ENCODE measurements at regions not wholly inside any gene's neighbourhood (a gene's known extent, or its start where the extent isn't known, plus 50 kb on each side); places are given as distances from the start of the nearest gene placed in this dataset.
"Not testable (repeated sequence)": the region's sequence is repeated elsewhere in the genome, so short reads cannot be mapped to it uniquely, and the experiment has no call there.

DNA sequence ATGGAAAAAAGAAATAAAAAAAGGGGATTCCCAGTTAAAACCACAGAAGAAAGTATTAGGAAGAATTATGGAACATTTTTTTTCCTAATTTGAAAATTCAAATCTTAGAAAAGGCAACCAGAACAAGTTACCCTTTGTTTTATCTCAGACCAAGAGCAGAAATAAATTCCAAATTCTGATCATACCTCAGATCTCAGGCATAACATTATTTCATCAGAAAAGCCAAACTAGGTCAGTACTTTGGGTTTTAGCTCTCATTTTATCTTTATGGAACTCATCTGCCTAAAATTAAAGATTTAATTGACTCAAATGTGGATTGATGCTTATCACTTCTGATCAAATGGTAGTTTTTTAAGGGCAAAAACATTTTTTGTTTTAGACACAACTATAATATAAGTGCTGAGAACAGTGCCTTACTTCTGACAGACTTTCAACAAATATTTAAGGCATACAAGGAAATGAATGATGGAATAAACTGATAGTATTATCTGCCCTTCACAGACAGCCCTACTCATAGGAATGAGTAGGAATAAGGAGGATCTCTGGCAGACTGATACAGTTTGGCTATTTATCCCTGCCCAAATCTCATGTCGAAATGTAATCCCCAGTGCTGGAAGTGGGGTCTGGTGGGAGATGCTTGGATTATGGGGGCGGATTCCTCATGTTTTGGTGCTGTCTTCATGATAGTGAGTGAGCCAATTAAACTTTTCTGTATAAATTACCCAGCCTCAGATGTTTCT is 245.3 kb upstream of the PITX2 start:
- Mint-ChIP-seq H3K4me1 (ENCODE audit: low read depth) (no peaks in the 10 kb centered on the region), H3K36me3 (ENCODE audit: low read depth) (no peaks in the 10 kb centered on the region), H3K27ac (no peak overlapping the region), H3K9me3 (no peaks in the 10 kb centered on the region), H3K27me3 (ENCODE audit: low read depth) (no peaks in the 10 kb centered on the region), H3K4me3 (no peak overlapping the region)
- no peak for DNase-seq (ENCODE audit: low spot score)

DNA sequence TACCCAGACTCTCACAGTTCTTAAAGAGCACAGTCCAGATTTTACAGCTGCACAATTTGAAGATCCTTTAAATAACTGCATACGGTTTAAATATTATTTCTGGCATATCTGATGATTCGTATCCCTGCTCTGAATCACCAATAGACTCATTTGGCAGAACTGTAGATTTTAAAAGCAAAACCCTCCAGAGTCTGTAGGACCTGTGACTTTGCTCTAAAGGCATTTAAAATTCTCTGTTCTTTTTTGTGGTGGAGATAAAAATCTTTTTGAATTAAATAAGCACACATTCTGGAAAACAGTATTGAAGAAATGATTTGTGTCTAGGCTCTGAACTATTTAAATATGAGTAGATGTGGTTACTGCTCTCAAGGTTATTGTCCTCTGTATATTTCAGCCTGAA is 246.2 kb upstream of the PITX2 start:
- Mint-ChIP-seq H3K27me3 (ENCODE audit: low read depth) (no peaks in the 10 kb centered on the region), H3K9me3 (no peaks in the 10 kb centered on the region), H3K4me3 (no peak overlapping the region), H3K27ac (no peak overlapping the region), H3K4me1 (ENCODE audit: low read depth) (no peaks in the 10 kb centered on the region), H3K36me3 (ENCODE audit: low read depth) (no peaks in the 10 kb centered on the region)
- no peak for DNase-seq (ENCODE audit: low spot score)

DNA sequence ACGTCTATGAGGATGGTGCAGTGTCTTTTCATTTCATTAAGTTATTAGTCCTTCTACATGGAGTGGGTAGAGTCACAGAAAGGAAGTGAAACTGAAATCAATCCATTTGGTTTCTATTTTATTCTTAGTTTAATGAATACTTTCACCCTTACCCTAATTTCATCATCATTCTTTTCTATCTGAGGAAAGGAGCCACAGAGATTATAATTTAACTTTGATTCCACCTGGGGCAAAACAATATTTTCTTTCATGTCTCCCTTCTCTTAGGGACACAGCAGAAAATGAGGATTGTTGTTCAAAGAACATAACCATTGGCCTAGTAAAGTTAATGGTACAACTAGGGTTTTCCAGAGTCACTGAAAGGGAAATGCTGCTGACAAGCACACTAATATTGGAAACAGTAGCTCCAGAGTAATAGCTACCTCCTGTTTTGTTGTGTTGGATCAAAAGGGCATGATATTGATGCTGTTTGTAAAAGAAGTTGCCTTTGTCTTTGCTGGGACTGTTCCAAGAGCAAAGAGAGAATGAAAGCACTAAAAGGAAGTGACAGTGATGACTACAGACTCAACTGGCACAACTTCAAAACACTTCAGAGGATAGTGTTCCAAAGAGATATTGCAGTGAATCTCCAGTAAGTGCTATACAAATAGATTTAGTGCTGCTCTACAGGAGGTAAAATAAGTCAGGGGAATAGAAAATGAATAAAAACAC is 247.1 kb upstream of the PITX2 start:
- Mint-ChIP-seq H3K4me3 (no peak overlapping the region), H3K27me3 (ENCODE audit: low read depth) (no peaks in the 10 kb centered on the region), H3K36me3 (ENCODE audit: low read depth) (no peaks in the 10 kb centered on the region), H3K9me3 (no peaks in the 10 kb centered on the region), H3K27ac (no peak overlapping the region), H3K4me1 (ENCODE audit: low read depth) (no peaks in the 10 kb centered on the region)
- no peak for DNase-seq (ENCODE audit: low spot score)

DNA sequence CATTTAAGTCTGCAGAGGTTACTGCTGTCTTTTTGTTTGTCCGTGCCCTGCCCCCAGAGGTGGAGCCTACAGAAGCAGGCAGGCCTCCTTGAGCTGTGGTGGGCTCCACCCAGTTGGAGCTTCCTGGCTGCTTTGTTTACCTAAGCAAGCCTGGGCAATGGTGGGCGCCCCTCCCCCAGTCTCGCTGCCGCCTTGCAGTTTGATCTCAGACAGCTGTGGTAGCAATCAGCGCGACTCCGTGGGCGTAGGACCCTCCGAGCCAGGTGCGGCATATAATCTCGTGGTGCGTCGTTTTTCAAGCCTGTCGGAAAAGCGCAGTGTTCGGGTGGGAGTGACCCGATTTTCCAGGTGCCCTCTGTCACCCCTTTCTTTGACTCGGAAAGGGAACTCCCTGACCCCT is 253.3 kb upstream of the PITX2 start:
- H3K9me3 Mint-ChIP-seq; H3K4me3 Mint-ChIP-seq; DNase-seq (ENCODE audit: low spot score); H3K36me3 Mint-ChIP-seq (ENCODE audit: low read depth); H3K27me3 Mint-ChIP-seq (ENCODE audit: low read depth); H3K4me1 Mint-ChIP-seq (ENCODE audit: low read depth); H3K27ac Mint-ChIP-seq: not testable (repeated sequence)

DNA sequence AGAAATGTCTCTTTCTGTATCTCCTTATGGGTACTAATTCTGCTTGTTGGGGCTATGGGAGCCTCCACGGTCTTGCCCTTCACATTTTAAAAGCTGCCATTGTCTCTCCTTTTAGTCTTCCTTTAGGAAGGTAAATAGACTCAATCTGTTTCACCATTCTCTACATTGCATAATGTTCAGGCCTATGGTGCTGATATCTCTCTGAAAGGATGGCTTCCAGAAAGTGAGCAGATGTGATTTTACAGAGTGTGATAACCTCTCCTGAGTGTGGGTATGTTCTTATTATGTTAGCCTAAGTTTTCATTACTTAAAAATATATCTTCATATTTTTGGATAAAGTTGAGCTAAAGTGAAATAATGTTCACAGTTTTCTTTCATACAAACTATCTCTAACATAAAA is 254.0 kb upstream of the PITX2 start:
- Mint-ChIP-seq H3K9me3 (peaks cover 4% of the 10 kb centered on the region), H3K4me3 (no peak overlapping the region)

DNA sequence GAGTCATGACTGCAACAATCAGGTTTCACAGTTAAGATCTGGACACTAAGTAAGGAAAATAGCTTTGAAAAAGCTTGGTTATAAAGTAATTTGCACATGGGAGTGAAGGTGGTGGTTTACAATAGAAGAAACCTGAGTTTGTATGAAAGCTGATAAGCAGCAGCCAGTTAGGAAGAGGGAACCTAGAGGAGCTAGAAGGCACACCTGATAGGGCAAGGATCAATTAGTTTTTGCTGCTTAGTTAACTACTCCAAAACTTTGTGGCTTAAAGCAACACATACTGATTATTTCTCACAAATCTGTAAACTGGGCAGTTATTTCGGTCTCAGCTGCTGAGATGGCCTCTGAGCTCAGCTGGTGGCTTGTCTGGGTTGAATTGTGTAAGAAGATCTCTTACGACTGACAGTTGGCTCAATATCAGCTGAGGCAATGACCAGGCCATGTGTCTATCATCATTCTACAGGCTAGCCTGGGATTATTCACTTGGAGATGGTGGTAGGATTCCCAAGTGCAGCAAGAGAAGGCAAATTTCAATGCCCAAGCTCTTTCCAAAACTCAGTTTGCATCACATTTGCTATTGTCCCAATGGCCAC is 255.0 kb upstream of the PITX2 start:
- H3K9me3 Mint-ChIP-seq: peaks cover 4% of the 10 kb centered on the region
- no peak overlapping the region for H3K4me3 Mint-ChIP-seq
- no peak overlapping the region for H3K27ac Mint-ChIP-seq
- no peaks in the 10 kb centered on the region for H3K36me3 Mint-ChIP-seq (ENCODE audit: low read depth)
- H3K27me3 Mint-ChIP-seq (ENCODE audit: low read depth): no peaks in the 10 kb centered on the region
- no peak for DNase-seq (ENCODE audit: low spot score)
- H3K4me1 Mint-ChIP-seq (ENCODE audit: low read depth): no peaks in the 10 kb centered on the region

More for the DNA sequence above, 254.0 kb upstream of the PITX2 start:
- Mint-ChIP-seq H3K36me3 (ENCODE audit: low read depth) (no peaks in the 10 kb centered on the region), H3K27me3 (ENCODE audit: low read depth) (no peaks in the 10 kb centered on the region), H3K4me1 (ENCODE audit: low read depth) (no peaks in the 10 kb centered on the region), H3K27ac (no peak overlapping the region)
- no peak for DNase-seq (ENCODE audit: low spot score)

DNA sequence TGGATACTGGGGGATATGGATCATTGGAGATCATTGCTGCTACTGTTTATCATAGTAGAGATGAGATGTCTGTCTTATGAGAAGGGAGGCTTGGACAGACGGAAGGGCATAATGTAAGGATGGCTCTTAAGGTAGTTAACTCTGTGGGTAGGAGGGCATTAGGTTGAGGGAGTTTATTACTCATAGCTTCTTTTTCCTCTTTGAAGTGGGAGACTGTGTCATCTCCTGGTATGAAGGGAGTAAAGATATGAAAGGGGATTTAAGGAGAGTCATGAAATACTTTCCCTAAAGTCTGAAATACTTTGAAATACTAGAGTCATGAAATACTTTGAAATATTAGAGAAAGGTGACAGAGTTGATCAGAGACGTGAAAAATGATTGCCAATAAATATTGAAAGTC is 255.5 kb upstream of the PITX2 start:
- H3K4me1 Mint-ChIP-seq (ENCODE audit: low read depth): no peaks in the 10 kb centered on the region
- no peak for DNase-seq (ENCODE audit: low spot score)
- H3K27ac Mint-ChIP-seq: no peak overlapping the region
- no peaks in the 10 kb centered on the region for H3K36me3 Mint-ChIP-seq (ENCODE audit: low read depth)
- H3K9me3 Mint-ChIP-seq: peaks cover 4% of the 10 kb centered on the region
- H3K4me3 Mint-ChIP-seq: no peak overlapping the region
- no peaks in the 10 kb centered on the region for H3K27me3 Mint-ChIP-seq (ENCODE audit: low read depth)

DNA sequence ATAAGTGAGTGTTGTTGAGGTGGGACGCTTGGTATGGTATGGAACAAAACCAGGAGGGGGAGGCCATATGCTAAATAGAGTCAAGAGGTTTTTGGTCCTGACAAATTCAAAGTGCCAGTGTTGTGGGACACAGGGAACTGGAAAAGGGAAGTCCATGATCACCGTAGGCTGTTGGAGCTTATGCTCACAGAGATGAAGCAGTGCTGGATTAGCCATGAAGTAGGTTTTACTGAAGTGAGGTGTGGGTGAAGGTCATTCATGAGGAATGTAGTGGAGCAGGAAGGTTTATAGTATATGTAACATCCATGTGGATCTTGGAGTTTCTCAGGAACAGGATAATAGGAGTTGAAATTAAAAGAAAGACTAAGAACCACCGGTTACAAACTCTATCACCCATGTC is 256.1 kb upstream of the PITX2 start:
- Mint-ChIP-seq H3K27me3 (ENCODE audit: low read depth) (no peaks in the 10 kb centered on the region), H3K27ac (no peak overlapping the region), H3K4me3 (no peak overlapping the region), H3K9me3 (peaks cover 4% of the 10 kb centered on the region), H3K4me1 (ENCODE audit: low read depth) (no peaks in the 10 kb centered on the region), H3K36me3 (ENCODE audit: low read depth) (no peaks in the 10 kb centered on the region)
- no peak for DNase-seq (ENCODE audit: low spot score)

DNA sequence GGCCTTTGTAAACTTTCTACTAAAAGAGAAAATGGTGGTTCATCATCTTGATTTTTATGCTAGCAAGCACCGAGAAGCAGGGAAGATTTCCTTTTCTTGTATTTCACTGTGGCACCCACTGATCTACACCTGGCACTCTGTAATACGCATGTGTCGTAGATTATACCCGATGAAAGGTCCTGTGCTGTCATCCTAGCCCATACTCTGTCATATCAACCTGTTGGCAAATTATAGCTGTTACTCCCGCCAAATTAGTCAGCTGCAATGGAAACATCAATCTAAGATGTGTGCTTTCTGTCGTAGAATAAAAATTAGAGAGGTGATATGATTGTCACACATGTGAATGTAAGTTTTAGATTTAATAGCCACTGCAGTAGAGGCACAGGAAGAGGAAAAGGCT is 263.4 kb upstream of the PITX2 start:
- H3K4me1 Mint-ChIP-seq (ENCODE audit: low read depth): no peaks in the 10 kb centered on the region
- H3K4me3 Mint-ChIP-seq: no peak overlapping the region
- H3K36me3 Mint-ChIP-seq (ENCODE audit: low read depth): no peaks in the 10 kb centered on the region
- H3K27ac Mint-ChIP-seq: no peak overlapping the region
- DNase-seq (ENCODE audit: low spot score): no peak
- no peaks in the 10 kb centered on the region for H3K9me3 Mint-ChIP-seq
- H3K27me3 Mint-ChIP-seq (ENCODE audit: low read depth): no peaks in the 10 kb centered on the region

DNA sequence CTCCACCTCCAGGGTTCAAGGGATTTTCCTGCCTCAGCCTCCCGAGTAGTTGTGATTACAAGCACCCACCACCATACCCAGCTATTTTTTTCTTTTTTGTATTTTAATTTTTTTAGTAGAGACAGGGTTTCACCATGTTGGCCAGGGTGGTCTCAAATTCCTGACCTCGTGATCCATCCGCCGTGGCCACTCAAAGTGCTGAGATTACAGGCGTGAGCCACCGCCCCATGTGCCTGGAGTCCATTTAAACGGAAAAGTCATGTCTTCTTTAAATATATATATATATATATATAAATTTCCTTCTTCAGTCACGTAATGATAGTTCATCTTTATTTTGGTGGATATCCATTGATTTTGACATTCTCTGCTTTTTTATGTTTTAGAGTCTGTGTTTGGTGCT is 264.0 kb upstream of the PITX2 start:
- no peak for DNase-seq (ENCODE audit: low spot score)
- no peak overlapping the region for H3K27ac Mint-ChIP-seq
- no peak overlapping the region for H3K4me3 Mint-ChIP-seq
- no peaks in the 10 kb centered on the region for H3K9me3 Mint-ChIP-seq
- H3K4me1 Mint-ChIP-seq (ENCODE audit: low read depth): no peaks in the 10 kb centered on the region
- no peaks in the 10 kb centered on the region for H3K36me3 Mint-ChIP-seq (ENCODE audit: low read depth)
- H3K27me3 Mint-ChIP-seq (ENCODE audit: low read depth): no peaks in the 10 kb centered on the region

DNA sequence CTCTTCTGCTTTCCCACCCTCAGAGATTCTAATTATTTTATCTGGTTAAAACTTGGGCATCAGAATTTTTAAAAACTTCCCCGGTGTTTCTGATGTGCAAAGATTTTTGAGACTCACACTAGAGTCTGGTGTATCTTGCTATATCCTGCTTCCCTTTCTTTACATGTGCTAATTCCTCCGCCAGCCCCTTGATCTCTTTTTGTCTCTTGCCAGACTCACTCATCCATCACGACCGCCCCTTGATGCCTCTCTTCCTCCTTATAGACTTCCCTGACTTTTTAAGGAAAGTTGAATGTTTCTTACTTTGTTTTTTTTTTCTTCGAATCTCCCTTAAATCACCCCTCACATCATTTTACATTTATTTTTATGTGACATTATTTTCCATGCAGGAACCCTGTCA is 274.9 kb upstream of the PITX2 start:
- Mint-ChIP-seq H3K4me1 (ENCODE audit: low read depth) (no peaks in the 10 kb centered on the region), H3K36me3 (ENCODE audit: low read depth) (no peaks in the 10 kb centered on the region), H3K4me3 (no peak overlapping the region), H3K27me3 (ENCODE audit: low read depth) (no peaks in the 10 kb centered on the region), H3K27ac (no peak overlapping the region), H3K9me3 (no peaks in the 10 kb centered on the region)
- no peak for DNase-seq (ENCODE audit: low spot score)

DNA sequence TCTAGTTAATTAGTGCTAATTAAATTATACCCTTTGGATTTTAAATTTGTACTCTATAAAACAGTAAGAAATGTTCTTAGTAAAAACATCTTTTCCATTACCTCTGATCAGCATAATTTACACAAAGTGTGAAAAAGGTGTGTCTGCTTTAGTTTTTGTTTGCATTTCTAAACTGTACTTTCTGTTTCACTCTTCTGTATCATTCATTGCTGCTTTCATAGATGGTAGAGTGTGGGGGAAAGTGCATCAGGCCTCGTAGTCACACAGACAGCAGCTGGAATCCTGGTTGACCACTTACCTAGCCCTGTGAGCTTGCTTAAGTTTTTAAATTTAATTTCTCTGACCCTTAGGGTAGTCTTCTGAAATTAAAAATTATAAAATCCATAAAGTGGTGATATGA is 275.4 kb upstream of the PITX2 start:
- no peaks in the 10 kb centered on the region for H3K4me1 Mint-ChIP-seq (ENCODE audit: low read depth)

DNA sequence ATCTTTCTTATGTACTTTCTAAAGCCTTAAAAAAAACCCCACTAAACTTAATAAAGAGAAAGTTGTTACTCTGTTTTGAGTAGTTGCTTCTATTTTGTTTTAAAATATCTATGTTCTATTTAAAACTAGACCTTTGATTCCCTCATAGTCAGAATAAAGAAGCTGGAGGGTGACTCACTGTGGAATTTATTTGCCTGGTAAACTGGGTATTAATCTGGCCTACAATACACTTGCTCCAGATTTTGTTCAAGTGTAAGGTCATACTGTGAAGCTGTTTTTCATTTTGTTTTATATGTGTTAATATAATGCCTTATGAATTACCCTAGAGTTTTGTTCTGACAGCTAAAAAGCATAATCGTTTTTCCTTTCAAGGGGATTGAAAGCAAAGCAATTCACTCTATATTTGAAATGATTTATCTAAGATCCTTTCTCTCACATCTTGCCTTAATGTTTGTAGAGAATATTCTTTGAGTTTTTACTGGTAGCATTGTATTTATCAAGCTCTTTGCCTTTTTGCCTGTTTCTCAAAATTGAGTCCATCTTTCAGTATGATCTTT is 277.4 kb upstream of the PITX2 start:
- Mint-ChIP-seq H3K27me3 (ENCODE audit: low read depth) (no peaks in the 10 kb centered on the region), H3K36me3 (ENCODE audit: low read depth) (no peaks in the 10 kb centered on the region), H3K4me1 (ENCODE audit: low read depth) (no peaks in the 10 kb centered on the region), H3K27ac (no peak overlapping the region), H3K4me3 (no peak overlapping the region), H3K9me3 (no peaks in the 10 kb centered on the region)
- DNase-seq (ENCODE audit: low spot score): no peak

More for the DNA sequence above, 275.4 kb upstream of the PITX2 start:
- Mint-ChIP-seq H3K4me3 (no peak overlapping the region), H3K36me3 (ENCODE audit: low read depth) (no peaks in the 10 kb centered on the region), H3K27me3 (ENCODE audit: low read depth) (no peaks in the 10 kb centered on the region), H3K27ac (no peak overlapping the region), H3K9me3 (no peaks in the 10 kb centered on the region)
- no peak for DNase-seq (ENCODE audit: low spot score)

DNA sequence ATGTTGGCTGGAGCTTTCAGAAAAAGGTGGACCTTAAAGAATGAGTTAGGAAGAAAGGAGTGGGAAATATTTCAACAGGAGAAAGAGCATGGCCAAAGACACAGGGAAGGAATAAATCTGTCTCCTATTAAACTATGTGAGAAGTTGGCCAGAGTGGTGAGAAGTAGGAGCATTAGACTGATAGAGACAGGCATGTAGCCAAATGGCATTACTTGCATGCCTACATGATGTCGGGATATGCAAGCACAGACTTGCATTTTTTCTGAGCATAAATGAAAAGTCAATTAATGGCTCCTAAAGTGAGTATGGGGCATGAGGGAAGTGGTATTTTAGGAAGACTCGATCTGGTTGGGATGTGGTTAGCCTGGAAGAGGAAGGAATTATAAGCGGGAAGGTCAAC is 279.6 kb upstream of the PITX2 start:
- Mint-ChIP-seq H3K27ac (no peak overlapping the region), H3K36me3 (ENCODE audit: low read depth) (no peaks in the 10 kb centered on the region), H3K9me3 (no peaks in the 10 kb centered on the region), H3K4me1 (ENCODE audit: low read depth) (no peaks in the 10 kb centered on the region), H3K27me3 (ENCODE audit: low read depth) (no peaks in the 10 kb centered on the region), H3K4me3 (no peak overlapping the region)
- no peak for DNase-seq (ENCODE audit: low spot score)

All from T-helper 2 cell treated with Interferon-gamma antibody and Interleukin-4, amounts not matched to agents 5 μg/mL and 100 μg/mL, for 36 hours (primary cell).